IPS-15b (cell line): ENCODE measurements at regions not wholly inside any gene's neighbourhood (a gene's known extent, or its start where the extent isn't known, plus 50 kb on each side); places are given as distances from the start of the nearest gene placed in this dataset.

Source experiments
- H3K27me3 ChIP-seq: one replicate; pipeline ENCODE4 v1.6.1; 2013; ENCODE audit warnings: low read length; ENCODE audit not compliant: control insufficient read depth, insufficient read depth
- H3K36me3 ChIP-seq: one replicate; pipeline ENCODE4 v1.6.1; 2013; ENCODE audit warnings: low read length; ENCODE audit not compliant: control insufficient read depth, insufficient read depth
- H3K4me1 ChIP-seq: one replicate; pipeline ENCODE4 v1.6.1; 2013; ENCODE audit warnings: mild to moderate bottlenecking, low read length; ENCODE audit not compliant: control insufficient read depth, insufficient read depth
- H3K4me3 ChIP-seq: one replicate; pipeline ENCODE4 v1.5.1; 2013; ENCODE audit warnings: low read depth, low read length
- H3K9ac ChIP-seq: one replicate; pipeline ENCODE4 v1.6.1; 2013; ENCODE audit warnings: low read depth, mild to moderate bottlenecking, low read length
- H3K9me3 ChIP-seq: one replicate; pipeline ENCODE4 v1.6.1; 2013; ENCODE audit warnings: mild to moderate bottlenecking, low read length; ENCODE audit not compliant: control insufficient read depth, insufficient read depth

DNA sequence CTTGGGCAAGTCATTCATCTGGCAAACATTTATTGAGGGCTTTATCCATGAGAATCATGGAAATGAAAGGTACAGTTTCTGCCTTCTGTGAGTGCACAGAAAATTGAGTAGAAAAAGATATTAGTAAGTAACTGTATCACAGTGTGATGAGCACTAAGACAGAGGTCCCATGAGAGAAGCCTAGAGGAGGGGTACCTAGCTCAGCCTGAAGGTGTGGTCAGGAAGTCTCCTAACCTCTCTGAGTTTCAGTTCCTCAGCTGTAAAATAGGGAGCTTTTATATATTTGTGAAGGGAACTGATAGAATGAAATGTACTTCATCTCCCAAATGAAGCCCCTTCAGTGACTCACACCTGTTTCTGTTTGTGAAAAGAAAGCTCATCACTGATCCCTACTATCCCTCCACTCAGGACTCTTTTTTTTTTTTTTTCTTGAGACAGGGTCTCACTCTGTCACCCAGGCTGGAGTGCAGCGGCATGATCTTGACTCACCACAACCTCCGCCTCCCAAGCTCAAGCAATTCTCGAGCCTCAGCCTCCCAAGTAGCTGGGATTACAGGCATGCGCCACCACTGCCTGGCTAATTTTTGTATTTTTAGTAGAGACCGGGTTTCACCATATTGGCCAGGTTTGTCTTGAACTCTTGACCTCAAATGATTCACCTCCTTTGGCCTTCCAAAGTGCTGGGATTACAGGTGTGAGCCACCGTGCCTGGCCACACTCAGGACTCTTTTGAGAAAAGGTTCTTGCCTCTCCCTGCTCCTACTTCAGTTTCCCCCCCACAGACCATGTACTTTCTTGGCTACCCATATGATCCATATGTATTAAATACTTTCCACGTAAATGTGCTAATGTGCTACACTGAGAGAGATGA, 93.7 kb upstream of the FUT8 start:
- no peak overlapping the region for H3K4me3 ChIP-seq
- H3K9me3 ChIP-seq = no peaks in the 10 kb centered on the region
- H3K36me3 ChIP-seq = no peaks in the 10 kb centered on the region
- H3K4me1 ChIP-seq = no peaks in the 10 kb centered on the region
- H3K9ac ChIP-seq = no peak overlapping the region
- H3K27me3 ChIP-seq = no peaks in the 10 kb centered on the region

GRCh38 chr14:65320661-65321308, 91.7 kb upstream of the FUT8 start:
- Histone ChIP-seq H3K4me3 (no peak overlapping the region), H3K36me3 (no peaks in the 10 kb centered on the region), H3K9me3 (no peaks in the 10 kb centered on the region), H3K27me3 (no peaks in the 10 kb centered on the region), H3K9ac (no peak overlapping the region), H3K4me1 (no peaks in the 10 kb centered on the region)

- no peaks in the 10 kb centered on the region for H3K36me3 ChIP-seq
- no peaks in the 10 kb centered on the region for H3K4me1 ChIP-seq
- no peaks in the 10 kb centered on the region for H3K27me3 ChIP-seq
- H3K9ac ChIP-seq = no peak overlapping the region
- H3K4me3 ChIP-seq = no peak overlapping the region
- no peaks in the 10 kb centered on the region for H3K9me3 ChIP-seq
Observed at GRCh38 chr14:65321370-65321875, 91.1 kb upstream of the FUT8 start.

- Histone ChIP-seq H3K9ac (no peak overlapping the region), H3K4me1 (peaks cover 6% of the 10 kb centered on the region), H3K36me3 (no peaks in the 10 kb centered on the region), H3K9me3 (no peaks in the 10 kb centered on the region), H3K4me3 (no peak overlapping the region), H3K27me3 (no peaks in the 10 kb centered on the region)
Observed at GRCh38 chr14:65329481-65329880, 83.0 kb upstream of the FUT8 start.

DNA sequence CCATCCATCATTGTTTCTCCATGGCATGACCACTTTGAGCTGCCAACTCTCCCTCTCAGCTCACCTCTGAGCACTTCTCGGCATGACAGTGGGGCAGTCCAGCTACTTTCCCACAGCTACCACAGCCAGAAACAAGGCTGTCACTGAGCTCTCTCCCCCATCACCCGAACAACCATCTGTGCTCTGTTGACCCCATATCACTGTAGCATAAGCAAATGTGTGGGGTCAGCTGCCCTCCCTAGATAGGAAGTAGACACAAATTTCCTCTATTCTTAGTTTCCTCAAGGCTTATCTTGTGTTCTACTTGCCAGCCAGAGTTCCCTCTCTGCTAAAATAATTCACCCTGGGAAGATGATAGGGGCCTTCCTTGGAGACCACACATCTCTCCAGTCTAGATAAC, 82.6 kb upstream of the FUT8 start:
- H3K36me3 ChIP-seq = no peaks in the 10 kb centered on the region
- H3K27me3 ChIP-seq = no peaks in the 10 kb centered on the region
- H3K9me3 ChIP-seq = no peaks in the 10 kb centered on the region
- H3K4me1 ChIP-seq = peaks cover 6% of the 10 kb centered on the region
- no peak overlapping the region for H3K9ac ChIP-seq
- H3K4me3 ChIP-seq = no peak overlapping the region

- Histone ChIP-seq H3K36me3 (no peaks in the 10 kb centered on the region), H3K4me3 (no peak overlapping the region), H3K9ac (no peak overlapping the region), H3K27me3 (no peaks in the 10 kb centered on the region), H3K4me1 (peaks cover 11% of the 10 kb centered on the region), H3K9me3 (no peaks in the 10 kb centered on the region)
Observed at GRCh38 chr14:65330416-65330815, 82.1 kb upstream of the FUT8 start.

DNA sequence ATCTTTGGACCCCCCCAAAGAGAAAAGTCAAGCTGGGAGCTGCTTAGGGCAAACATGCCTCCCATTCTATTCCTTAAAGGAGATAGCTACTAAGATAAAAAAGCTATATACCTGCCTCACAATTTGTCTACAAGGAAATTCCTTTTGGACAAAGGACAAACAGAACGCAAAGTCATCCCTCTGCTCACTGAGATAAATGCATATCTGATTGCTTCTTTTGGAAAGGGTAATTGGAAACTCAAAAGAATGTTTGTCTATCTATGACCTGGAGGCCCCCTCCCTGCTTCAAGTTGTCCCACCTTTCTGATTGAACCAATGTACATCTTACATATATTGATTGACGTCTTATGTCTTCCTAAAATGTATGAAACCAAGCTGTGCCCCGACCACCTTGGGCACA, 80.9 kb upstream of the FUT8 start:
- Histone ChIP-seq H3K9ac (no peak overlapping the region), H3K27me3 (no peaks in the 10 kb centered on the region), H3K36me3 (no peaks in the 10 kb centered on the region), H3K4me1 (peaks cover 20% of the 10 kb centered on the region), H3K9me3 (no peaks in the 10 kb centered on the region), H3K4me3 (no peak overlapping the region)

DNA sequence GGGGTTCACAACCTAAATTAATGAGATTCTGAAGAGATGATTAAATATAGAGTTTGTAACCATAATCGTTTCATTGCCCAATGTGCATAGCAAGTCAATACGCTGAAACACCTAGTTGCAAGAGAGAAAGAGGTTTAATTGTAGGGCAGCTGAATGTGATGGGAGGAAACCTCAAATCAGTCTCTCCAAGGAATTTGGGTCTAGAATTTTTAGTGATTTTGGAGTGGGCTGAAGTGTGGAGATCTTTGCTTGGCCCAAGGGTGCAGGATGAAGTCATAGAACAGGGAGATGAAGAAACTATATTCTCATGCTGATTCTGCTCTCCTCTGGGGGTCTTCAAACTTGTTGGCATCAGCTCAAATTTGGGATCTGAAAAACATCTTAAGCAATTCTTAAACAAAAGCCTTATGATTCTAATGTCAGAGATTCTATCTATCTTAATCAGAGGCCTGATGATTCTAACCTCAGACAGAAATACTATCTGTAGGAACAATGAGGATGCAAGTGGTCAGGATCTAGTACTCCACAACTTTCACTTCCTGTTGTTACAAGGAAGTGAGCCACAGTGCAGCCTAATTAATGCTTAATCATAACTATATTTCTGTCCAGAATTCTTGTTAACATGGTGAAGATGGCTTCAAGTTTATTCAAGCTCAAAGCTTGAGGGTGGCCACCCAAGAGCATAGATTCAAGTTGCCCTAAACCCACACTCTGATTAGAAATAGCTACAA, 80.2 kb upstream of the FUT8 start:
- Histone ChIP-seq H3K9ac (no peak overlapping the region), H3K9me3 (no peaks in the 10 kb centered on the region), H3K4me3 (no peak overlapping the region), H3K27me3 (no peaks in the 10 kb centered on the region), H3K4me1 (peaks cover 20% of the 10 kb centered on the region), H3K36me3 (no peaks in the 10 kb centered on the region)

- H3K4me1 ChIP-seq = peaks cover 20% of the 10 kb centered on the region
- no peaks in the 10 kb centered on the region for H3K27me3 ChIP-seq
- H3K9me3 ChIP-seq = no peaks in the 10 kb centered on the region
- peak overlapping the region; percentile 39 for H3K4me3 ChIP-seq
- no peak overlapping the region for H3K9ac ChIP-seq
- no peaks in the 10 kb centered on the region for H3K36me3 ChIP-seq
Observed at GRCh38 chr14:65333943-65334687, 78.4 kb upstream of the FUT8 start.

- H3K27me3 ChIP-seq = no peaks in the 10 kb centered on the region
- peak overlapping the region; percentile 39 for H3K4me3 ChIP-seq
- no peaks in the 10 kb centered on the region for H3K36me3 ChIP-seq
- H3K9me3 ChIP-seq = no peaks in the 10 kb centered on the region
- no peak overlapping the region for H3K9ac ChIP-seq
- peaks cover 20% of the 10 kb centered on the region for H3K4me1 ChIP-seq
Observed at GRCh38 chr14:65334765-65335410, 77.6 kb upstream of the FUT8 start.
